Heart left ventricle (tissue), 13 donors: ENCODE measurements at regions not wholly inside any gene's neighbourhood (a gene's known extent, or its start where the extent isn't known, plus 50 kb on each side); places are given as distances from the start of the nearest gene placed in this dataset.

Experiments
- CTCF ChIP-seq, 12 donors: fragments of 200-600 bp; sonication (generic) in 4 of 12; IDR thresholded peaks; one replicate each; pipeline versions ENCODE4 v1.5.0 to v1.8.0; 2018 to 2022; ENCODE audit warnings: antibody characterized with exemption in 12 of 12, mild to moderate bottlenecking in 5 of 12
- POLR2A ChIP-seq, 2 donors: fragments of 450-650 bp; IDR thresholded peaks; one replicate each; pipeline ENCODE4 v1.6.1; 2017; ENCODE audit warnings: antibody characterized with exemption in 2 of 2, mild to moderate bottlenecking in 2 of 2, moderate library complexity in 2 of 2
- donor health status: ischemic (EF 13 %, LVEDD 7.1; RV severe dilation, severe dysfunction).
- donor health status: DM: no; HTN: yes; CAD: no.
- donor health status: DM: no; HTN: no; CAD: no.
- donor health status: ischemic (EF 25% LVEDD 6.9; RV normal size, moderate dysfunction).
- donor health status: ischemic (EF 25% LVEDD 5.7; RV mildly dilated, moderate dysfunction).
- donor health status: ischemic (EF 35%, LVEDD 5.7; RV mildly dilated, moderate dysfunction).
- donor health status: nonischemic (EF 11% LVEDD 7.7; RV severe dilation, severe dysfunction).
- donor health status: DM: yes; HTN: yes; CAD: no.
- donor health status: PGD.
- donor health status: ischemic (EF 29% LVEDD 5.4; RV normal size, mild dysfunction).
- donor health status: nonischemic (EF 23%, LVEDD 6.1; RV moderate dilation, normal function).

- TF ChIP-seq POLR2A (IDR thresholded peaks at IDR 0.05) (no peak), CTCF (IDR thresholded peaks at IDR 0.05) (peak in 1 of 12 donors; percentile 10)
Measured at GRCh38 chr11:127074151-127074761, 73.7 kb upstream of the KIRREL3 start.
